GM19372 (cell line): ENCODE measurements at regions not wholly inside any gene's neighbourhood (a gene's known extent, or its start where the extent isn't known, plus 50 kb on each side); places are given as distances from the start of the nearest gene placed in this dataset.
"Not testable (repeated sequence)": the region's sequence is repeated elsewhere in the genome, so short reads cannot be mapped to it uniquely, and the experiment has no call there.

ENCODE experiments used
- ATAC-seq: cut with Tn5 transposase; IDR thresholded peaks from one replicate; pipeline ENCODE4 v1.9.1; 2021; ENCODE audit warnings: mild to moderate bottlenecking, low read depth, moderate library complexity; ENCODE audit not compliant: unreplicated experiment

DNA sequence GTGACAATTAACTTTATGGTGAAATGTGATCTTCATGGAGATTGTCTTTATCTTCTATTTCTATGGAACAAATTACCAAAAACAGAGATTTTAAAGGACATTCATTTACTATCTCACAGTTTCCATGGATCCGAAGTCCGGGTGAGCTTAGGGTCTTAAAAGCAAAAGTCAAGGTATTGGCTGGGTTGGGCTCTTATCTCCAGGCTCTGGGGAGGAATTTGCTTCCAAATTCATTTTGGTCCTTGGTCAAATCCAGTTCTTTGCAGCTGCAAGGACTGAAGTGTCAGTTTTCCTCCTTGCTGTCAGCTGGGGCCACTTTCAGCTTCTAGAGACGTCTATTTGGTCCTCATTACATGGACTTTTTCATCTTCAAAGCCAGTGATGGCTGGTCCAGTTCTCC, 395.8 kb upstream of the MAF start:
- no peak for ATAC-seq

DNA sequence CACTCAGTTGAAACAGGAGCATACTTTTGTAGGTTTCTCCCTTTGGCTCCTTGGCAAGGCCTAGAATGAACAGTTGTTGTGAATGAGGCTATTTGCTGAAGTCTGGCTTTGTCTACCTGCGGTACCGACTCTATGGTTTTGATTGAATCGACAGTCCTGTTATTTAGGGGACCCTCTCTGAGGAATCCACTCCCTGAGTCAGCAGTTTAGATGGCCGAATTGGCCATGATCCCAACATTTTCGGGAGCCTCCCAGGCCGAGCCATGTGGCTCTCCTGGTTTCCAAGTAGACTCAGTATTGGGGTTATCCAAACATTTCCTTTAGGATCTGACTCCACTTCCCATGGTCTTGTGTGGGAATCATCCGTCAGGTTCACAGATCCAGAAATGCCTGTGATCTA, 394.8 kb upstream of the MAF start:
- ATAC-seq = no peak

DNA sequence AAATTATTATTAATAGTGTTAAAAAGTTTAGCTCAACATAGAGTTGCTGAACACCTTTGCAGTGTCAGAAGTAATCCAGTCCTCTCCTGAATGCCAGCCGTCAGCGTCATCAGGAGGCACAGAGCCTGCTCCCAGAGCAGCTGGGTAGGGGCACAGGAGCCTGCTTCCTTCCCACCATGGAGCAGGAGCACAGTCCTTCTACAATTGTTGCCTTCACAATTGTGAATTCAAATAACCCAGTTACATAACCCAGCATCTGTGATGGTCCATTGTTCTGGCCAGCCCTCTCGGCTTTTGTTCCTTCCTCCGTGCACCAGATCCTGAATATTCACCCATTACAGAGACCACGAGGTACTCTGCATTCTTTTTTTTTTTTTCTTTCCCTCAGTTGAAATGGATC, 393.9 kb upstream of the MAF start:
- ATAC-seq = no peak

DNA sequence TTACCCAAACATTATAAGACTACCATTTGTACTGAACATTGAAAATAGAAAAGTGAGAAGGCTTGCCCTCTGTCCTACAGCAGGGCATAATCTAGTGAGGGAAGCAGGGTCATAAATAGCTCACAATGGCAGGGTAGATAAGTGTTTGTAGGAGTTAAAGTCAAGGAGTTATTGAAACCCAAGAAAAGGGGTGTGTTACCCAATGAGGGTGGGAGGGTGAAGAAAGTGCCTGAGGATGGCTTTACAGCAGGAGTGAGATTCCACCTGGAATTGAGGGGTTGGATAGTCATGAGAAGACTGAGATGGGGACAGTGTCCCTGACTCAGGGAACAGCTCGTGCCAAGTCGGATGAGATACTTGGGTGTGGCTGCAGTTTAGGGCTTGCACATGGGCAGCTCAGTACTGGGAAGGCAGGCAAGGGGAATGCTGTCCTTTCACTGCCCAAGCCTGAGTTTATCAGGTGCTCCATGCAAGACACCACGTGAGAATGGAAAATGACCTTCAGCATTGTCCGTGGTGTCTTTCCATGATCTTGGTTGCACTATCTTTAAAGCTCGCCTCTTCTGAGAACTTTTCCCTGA, 393.2 kb upstream of the MAF start:
- ATAC-seq = no peak

DNA sequence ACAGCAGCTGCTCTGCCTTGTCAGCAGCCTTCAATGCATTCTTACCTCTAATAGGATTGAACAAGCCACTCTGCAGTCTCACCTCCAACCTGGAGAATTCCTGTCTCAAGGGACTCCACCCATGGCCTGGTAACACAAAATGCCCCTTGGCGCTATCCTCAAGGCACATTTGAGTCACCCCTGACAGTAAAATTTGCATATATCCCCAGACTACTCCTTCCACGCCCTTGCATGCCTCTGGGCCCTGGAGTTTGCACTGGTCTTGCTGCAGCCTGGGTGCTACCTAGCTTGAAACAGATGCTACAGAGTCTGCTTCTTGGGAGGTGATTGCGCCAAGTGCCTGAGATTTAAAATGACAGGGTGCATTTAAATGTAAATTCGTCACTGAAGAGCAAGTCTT, 391.4 kb upstream of the MAF start:
- no peak for ATAC-seq

DNA sequence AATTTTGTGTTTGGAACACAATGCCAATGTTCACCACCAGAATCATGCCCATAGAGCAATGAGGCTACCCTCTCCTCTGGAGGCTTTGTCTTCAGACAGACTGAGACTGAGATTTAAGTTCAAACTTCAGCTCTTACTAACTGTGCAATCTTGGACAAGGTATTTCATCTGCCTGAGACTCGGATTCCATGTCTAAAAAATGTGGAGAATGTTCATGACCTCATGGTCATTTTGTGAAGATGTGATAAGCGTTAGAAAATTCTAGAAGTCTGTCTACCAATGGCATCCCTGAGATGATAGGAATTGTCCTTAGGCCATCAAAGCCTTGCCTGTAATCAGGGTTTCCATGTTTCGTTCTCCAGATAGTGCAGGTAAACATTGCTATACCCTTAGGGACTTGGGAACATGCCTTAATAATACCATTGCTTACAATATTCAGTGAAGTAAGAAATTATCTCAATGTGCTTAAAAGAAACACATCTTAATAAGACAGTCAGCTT, 388.2 kb upstream of the MAF start:
- no peak for ATAC-seq

DNA sequence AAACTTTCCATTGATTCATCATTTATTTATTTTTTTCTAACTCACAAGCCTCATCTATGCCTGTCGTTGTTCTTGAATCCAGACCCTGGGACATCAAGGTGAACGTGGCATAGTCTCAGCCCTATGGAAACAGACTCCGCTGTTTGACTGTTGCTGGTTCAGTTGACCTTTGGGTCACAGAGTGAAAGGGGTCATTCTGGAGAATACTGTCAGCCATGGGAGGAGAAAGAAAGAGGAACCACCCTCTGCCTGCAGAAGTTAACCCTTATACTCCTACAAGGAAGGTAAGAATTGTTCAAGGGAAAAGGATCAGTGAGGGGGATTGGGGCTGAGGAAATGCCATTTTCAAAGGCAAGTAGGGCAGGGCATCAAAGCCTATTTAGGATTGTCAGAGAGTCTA, 387.6 kb upstream of the MAF start:
- no peak for ATAC-seq

DNA sequence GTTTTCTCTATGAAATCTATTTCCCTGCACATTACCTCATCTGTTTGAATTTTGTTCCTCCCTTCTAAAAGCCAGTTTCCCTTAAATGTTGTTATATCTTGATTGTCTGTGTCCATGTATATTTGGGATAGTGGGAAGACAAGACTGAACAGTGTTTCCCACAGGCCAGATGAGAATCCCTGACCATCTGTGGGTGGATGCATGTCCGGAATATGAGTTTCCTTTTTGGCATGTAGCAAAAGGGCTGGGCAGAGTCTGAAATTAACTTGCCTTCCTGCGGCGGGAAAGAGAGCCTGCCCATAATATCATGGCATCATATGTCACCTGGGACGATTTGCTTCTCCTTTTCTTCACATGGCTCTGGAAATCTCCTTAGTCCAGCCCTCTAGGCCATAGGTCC, 385.8 kb upstream of the MAF start:
- ATAC-seq = no peak

DNA sequence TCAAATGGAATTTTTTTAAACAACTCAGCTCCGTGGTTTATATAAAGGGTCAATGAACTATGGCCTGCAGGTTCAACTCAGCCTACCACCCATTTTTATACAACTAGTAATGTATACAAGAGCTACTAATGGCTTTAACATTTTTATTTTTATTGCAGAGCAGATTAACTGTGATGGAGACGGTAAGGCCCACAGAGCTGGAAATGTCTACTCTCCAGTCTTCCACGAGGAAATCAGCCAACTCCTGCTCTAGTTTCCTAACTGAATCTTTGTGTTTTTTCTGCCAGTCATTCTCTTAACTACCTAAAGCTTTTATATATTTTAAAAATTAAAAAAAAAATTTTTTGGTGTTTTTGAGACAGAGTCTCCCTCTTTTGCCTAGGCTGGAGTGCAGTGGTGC, 385.1 kb upstream of the MAF start:
- ATAC-seq = no peak

DNA sequence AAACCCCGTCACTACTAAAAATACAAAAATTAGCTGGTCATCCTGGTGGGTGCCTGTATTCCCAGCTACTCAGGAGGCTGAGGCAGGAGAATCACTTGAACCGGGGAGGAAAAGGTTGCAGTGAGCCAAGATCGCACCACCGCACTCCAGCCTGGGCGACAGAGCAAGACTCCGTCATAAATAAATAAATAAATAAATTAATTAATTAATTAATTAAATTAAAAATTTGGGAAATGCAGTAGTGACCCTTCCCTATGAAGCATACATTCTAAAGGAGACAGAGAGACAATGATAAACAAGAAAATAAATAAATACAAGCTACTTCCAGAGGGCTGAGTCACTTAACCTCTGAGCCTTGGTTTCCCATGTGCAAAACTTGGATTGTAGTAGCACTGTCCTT, 383.6 kb upstream of the MAF start:
- ATAC-seq = not testable (repeated sequence)

DNA sequence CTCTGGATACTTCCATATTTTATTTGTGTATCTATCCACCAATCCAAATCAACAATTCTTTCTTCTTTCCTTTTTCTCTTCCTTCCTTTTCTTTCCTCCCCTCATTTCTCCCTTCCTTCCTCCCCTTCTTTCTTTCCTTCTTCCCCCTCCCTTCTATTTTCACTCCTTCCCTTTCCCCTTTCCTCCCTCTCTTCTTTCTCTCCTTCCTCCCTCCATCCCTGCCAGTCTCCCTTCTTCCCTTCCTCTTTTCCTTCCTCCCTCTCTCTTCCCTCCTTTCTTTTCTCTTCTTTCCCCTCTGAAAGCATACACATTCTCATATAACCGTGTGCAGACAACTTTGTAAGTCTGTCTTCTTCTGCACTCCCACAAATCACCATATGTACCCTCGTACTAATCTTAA, 382.3 kb upstream of the MAF start:
- no peak for ATAC-seq

DNA sequence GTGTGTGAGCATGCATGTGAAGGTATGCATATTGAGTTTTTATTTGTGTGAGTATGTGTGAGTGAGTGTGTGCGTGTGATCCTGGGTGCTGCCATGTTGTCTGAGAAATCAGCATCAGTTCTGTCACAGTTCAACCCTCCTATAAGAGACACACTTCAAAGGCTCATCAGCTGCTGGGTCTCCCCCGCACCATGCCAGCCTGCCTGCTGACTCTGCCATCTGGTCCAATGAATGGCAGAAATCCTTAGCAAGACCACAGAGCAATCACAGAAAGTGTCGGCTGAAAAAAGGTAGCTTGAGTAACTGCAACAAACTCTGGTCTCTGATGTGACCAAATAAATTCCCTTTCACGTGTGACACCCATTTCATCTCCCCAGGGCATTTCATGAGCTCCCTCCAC, 381.8 kb upstream of the MAF start:
- ATAC-seq = no peak

DNA sequence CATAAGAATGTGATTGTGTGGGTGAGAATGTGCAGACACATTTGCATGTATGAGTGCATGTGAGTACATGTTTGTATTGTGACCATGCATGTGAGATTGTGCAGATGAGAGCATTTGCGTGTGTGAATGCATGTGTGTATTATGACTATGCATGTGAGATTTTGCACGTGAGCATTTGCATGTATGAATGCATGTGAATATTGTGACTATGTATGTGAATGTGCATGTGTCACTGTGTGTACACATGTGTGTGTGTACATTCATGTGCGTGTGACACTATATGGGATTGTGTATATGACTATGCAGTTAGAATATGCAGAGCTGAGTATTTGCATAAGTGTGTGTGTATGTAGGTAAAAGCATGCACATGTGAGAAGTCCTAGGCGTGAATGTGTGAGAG, 381.3 kb upstream of the MAF start:
- no peak for ATAC-seq

DNA sequence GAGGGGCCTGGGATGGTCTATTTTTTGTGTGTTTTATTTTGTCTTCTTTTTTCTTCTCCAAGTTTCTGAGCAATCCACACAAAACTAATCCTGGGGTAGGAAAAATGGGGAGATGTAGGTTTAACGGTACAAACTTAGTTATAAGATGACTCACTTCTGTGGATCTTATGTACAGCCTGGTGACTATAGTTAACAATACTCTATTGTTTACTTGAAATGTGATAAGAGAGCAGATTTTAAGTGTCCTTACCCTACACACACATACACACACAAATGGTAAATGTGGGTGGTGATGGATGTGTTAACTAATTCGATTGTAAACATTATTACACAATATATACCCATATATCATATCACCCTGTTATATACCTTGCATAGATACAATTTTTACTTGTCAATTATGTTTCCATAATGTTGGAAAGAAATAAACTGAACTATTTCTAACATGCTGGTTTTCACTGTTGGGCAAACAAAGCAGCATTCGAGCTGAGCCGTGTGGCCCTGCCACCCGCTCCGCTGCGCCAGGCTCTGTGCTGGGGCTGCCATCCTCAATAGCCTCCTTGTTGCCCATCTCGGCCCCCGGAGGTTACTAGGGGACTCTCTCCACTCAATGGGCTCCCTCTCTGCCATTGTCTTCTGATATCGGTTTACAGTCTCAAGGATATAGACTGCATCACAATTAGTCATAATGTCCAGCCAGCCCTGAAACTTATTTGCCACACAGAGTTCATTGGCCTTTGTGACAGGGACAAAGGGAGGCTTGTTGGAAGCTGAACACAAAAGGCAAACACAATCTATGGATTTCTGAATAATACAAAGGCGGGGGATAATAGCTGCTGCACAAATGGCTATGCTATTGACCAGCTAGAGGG, 380.3 kb upstream of the MAF start:
- ATAC-seq = no peak

DNA sequence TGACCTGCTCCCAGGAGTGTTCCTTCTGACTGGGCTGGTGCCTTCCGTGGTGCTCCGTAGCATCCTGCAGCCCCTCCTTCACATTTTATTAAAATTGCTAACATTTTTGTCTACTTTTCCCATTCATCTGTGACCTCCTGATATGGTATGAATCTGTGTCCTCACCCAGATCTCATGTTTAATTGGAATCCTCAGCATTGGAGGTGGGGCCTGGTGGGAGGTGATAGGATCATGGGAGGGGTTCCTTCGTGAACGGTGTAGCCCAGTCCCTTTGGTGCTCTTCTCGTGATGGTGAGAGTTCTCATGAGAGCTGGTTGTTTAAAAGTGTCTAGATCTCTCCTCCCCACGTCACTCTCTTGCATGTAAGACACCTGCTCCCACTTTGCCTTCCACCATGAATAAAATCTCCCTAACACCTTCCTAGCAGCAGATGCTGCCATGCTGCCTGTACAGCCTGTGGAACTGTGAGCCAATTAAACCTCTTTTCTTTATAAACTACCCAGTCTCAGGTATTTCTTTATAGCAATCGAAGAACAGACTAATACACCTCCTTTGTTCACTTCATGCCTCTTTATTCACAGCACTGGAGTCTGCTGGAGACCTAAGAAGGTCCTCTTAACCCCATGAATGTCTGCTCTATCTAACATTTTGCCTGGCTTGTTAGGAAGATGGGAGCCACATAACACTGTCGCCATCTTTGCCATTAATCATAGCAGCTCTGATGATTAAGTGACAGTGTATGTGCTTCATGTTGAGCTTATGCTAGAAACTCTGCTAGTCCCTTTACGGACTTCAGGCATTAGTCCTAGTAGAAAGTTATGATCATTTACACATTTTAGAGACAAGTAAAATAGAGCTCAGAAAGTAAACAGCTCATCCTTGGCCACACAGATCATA, 377.7 kb upstream of the MAF start:
- no peak for ATAC-seq

DNA sequence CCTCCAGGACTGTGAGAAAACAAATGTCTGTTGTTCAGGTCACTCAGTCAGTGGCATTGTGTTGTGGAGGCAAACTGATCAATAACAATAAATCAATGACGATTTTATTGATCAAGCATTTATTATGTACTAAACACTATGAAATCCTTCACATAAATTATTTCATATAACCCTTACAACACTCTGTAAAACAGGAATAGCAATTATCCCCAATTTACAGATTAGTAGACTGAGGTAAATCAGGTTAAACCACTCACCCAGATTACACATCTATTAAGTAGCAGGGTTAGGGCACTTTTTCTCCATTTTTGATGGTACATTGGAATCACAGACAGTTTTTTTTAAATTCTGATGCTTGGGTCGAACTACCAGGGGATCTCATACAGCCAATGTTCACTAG, 372.8 kb upstream of the MAF start:
- no peak for ATAC-seq

DNA sequence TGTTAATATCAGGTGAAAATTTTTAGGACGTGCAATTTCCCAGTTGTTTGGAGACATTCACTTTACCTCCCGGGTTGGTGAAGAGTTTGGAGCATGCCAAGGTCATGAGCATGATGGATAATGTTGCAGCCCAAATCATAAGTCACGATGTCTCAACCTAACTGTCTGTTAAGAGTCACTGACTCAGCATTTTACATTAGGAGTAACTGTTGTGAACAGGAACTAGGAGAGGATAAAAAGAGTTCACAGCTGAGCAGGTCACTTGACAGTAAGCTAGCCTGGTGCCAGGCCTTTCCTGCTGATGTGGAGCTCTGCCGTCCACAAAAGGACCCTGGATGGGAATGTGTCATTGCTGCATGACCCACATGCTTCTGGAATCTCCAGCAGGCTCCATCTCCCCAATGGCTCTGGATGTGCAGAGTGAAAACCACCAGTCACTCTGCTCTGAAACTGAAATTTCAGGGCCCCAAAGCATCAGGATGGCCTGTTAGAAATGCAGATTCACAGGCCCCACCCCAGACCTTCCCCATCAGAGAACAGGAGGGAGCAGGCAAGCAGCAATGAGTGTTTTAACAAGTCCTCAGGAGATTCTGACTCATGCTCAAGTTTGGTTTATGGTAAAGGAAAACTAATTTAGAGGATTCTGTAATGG, 371.6 kb upstream of the MAF start:
- ATAC-seq = no peak

DNA sequence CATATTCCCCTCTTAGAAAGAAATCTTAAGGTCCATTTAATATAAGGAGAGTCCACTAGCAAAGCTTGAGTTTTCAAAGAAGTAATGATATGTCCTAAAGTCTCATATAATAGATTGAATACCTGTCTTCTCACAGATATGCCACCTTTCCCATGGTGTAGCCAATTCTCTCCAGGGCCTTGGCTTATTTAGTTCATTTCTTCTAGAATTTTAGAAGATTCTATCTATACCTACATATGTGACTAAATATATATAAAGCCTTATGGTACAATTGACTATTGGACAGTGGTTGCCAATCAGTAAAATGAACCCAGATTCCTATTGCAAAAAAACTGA, 370.7 kb upstream of the MAF start:
- ATAC-seq = no peak

DNA sequence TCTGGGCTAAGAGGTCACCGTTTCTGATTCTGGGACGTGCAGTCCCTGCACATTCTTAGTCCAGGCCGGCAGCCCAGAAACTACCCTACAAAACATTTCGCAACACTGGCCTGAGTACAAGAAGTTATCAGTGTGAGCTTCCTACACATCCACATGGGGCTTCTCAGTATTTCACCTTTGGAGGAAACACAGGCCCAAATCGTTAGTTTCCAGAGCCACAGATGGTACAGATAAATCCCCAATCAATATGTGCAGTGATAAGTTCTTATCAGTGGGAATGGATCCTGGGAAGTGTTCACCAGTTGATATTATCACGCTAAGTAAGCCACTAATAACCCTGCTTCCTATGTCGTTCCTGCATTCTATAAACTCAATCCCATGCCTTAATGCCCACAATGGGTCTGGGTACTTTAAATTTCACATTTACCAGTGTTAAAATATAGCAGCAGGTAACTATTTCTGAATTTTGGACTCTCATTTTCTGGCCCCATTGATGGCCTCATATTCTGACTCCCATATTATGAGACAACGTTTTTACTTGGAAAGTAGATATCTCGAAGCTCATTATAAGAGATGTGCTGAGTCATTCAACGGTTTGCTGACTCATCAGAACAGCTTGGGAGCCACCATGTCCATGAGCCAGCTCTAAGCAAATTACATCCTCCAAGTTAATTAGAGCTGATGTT, 370.2 kb upstream of the MAF start:
- no peak for ATAC-seq

DNA sequence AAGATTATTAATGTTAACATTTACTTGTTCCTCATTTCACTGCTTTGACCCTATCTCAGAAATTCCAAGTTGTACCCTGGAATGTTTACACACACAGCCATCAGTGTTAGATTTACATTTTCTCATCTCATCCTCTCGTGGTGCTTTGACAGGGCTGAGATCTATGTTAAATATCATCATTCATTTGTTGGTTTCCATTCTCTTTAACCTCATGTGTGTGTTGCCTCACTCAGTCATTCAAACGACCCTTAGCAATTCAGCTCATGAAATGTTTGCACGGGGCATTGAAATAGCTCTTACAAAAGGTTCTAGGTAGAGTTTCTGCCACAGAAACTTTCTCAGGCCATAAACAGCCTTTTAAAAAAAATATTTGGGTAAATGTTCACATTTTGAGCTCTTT, 369.6 kb upstream of the MAF start:
- ATAC-seq = no peak
